ENCODE measurements at regions not wholly inside any gene's neighbourhood (a gene's known extent, or its start where the extent isn't known, plus 50 kb on each side); places are given as distances from the start of the nearest gene placed in this dataset.

DNA sequence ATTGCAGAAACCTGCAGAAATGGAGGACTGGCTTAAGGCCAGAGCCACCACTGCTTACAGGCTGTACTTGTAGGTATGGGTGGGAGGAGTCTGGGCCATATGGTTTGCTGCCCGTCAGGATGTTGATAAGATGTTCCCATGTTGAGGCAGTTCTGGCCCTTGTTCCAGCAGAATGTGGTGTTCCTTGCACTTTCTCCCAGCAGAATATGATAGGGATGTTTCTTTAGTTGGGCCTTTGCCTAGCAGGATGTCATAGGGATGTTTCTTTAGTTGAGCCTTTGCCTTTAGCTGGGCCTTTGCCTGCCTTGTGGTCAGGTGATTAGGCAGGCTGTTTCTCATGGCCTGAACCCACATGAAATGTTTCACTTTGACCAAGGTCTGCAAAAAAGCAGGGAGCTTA is 139.1 kb upstream of the PAQR3 start:
- DNase-seq: no peak

DNA sequence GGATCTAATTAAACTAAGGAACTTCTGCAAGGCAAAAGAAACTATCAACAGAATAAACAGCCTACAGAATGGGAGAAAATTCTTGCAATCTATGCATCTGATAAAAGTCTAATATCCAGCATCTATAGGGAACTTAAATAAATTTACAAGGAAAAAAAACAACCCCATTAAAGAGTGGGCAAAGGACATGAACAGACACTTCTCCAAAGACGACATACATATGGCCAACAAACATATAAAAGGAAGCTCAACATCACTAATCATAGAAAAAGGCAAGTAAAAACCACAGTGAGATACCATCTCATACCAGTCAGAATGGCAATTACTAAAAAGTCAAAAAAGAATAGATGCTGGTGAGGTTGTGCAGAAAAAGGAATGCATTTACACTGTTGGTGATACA is 134.8 kb upstream of the PAQR3 start:
- DNase-seq: no peak

DNA sequence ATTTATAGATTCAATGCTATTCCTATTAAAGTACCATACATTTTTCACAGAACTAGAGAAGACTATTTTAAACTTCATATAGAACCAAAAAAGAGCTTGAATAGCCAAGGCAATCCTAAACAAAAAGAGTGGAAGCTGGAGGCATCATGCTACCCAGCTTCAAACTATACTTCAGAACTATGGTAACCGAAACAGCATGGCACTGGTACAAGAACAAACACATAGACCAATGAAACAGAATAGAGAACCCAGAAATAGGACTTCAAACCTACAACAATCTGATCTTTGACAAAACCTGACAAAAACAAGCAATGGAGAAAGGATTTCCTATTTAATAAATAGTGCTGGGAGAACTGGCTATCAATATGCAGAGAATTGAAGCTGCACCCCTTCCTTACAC is 134.2 kb upstream of the PAQR3 start:
- DNase-seq: no peak

DNA sequence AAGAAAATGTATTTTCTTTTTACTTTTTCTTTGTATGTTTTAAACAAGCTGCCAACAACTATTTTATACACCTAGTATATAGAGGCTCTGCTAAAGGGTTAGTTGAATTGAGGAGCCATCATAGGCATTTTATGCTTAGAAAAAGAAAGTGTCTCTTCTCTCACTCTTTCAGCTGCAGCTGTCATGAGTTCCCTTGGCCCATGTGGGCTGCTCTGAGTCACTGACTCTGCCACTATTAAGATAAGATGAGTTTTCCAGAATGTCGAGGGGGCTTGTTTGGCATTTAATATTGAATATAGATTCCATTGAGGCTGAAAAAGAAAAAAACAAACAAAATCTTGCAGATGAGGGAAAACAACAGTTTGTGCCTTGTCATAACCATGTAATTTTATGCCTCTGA is 126.0 kb upstream of the PAQR3 start:
- DNase-seq: no peak

DNA sequence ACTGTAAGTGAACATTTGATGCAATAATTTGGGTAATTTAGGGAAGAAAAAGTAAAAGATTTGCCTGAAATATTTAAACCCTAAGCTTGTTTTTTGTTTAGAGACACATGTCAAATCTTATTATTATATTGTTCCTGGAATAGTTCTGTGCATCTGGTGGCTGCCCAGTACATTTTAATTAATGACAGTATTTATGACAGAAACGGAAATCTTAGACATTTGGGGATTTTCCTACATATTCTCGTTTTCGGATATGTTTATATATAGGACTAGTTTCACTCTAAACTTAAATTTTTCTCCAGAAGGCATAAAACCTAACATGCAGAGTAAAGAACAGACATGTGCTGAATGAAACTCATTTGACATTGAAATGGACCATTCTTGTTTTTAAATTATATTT is 125.6 kb upstream of the PAQR3 start:
- DNase-seq: no peak

DNA sequence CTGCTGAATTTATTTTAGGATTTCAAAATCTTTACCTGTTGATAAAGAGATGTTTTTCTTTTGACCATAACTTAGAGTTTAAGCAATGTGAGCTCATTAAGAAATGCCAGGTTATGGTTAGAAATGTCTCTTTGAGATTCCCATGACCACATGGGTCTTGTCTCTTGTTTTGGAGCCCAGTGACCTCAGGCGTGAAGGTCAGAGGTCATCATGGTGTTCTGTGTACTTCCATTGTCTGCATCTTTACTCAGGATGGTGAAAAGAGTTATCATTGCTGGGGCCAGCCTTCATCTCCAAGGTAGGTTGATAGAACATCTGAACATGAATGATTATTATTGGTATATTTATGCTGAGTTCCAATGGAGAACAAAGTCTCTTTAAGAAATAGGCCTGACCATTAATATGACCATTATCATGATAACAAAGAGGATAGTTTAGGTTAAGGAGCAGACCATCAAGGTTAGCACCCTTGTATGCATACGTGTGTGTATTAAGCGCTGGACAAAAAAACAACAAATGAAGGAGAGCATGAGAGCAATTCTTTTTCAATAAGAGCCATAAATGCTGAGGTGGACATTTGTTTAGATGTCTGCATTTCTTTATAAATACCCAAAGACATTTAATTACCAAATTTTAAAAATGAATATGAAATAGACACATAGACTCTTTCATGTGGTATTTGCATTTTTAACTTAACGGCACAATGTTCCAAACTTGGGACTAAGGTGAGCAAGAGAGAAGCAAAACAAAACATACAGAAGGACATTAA is 120.6 kb upstream of the PAQR3 start:
- no peak for DNase-seq

DNA sequence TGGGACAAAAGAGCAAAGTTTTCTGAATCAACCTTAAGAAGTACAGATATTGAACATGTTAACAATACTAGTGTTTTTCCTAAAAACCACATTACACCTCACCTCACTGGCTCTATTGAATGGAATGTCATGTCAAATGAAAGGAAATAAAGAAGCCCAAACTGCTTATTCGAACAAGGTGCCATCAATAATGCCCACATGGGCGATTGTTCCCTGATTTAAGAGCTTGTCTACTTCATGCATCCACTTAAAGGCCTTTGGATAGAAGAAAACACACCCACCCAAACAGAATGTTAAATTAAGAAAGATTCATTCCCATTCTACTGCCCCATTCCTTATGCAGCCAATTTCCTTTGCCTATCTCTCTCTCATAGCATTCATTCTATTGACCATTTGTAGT is 118.5 kb upstream of the PAQR3 start:
- no peak for DNase-seq

DNA sequence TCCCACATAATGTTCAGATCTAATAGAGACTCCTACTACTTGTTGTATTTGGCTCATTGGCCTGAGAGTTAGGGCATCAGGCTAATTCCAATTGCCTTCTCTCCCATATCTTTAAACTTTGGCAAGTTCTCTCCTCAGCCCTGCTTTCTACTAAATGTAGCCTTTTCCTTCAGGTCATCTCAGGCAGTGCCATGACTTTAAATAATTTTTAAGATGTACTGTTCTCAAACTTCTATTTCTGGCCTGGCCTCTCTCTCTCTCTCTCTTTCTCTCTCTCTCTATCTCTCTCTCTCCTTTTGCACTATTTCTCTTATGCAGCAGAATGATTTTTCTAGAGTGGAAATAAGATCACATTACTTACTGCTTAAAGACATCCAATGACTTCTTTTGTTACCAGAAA is 114.5 kb upstream of the PAQR3 start:
- DNase-seq: no peak

DNA sequence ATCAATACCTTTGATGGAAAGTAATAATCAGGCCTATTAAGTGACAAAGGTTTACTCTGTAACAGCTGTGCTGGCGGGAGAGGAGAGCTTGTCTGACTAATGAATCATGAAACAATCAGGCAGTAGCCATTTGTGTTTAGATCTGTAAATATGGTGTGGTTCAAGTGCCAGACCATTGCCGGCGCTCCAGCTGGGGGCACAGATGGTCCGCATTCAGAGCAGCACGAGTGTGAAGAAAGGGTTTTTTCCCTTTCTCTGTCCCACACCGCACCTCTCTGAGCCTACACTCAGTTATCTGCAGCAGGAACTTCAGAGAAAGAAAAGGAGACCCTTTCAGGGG is 111.3 kb upstream of the PAQR3 start:
- DNase-seq: peak; percentile 35

DNA sequence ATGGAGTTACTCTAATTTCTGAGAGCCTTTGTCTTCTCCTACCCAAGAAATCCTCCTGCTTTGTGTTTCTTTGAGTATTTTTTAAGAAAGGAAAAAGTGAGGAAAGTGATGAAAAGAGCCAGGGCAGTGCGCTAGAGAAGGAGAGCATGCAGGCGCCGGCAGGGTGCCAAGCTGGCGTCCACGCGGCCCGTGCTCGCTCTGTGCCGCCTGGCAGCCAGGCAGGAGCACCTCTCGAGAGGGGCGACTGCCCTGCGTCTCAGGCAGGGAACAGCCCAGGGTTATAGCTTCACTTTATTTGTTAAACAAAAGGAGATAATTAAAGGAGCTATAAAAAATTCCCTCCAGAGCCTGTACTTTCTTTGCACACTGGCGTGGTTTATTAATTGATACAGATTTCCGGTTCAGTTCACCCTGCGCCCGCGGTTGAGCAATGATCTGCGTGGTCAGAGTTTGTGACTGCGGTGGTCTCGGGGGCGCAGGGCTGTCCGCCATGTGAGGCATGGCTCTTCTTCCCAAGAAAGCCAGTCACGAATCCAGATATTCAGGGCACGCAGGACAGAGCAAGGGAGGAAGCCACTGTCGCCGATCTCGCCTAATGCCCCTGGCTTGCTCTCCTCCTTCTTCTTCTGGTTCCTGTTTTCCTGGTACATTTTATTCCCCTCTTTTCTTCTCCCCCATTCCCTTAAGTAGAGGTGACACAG is 110.8 kb upstream of the PAQR3 start:
- DNase-seq: peak; percentile 63

DNA sequence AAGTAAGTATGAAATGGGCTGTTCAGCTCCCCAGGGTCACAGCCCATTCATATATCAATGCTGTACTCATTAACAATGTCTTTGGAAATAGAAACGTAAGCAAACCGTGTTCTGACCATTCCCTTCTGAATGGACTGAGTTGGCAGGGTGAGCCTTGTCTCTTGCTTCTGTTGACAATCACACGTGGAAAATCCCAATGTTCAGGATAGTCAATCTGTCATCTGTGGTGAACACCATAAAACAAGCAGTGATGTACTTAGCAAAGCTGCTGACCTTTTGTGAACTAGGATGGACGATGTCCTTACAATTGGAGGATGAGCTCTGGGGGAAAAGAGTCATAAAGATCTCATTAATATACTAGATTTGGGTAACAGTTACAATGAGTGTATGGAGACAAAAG is 109.6 kb upstream of the PAQR3 start:
- DNase-seq: no peak

DNA sequence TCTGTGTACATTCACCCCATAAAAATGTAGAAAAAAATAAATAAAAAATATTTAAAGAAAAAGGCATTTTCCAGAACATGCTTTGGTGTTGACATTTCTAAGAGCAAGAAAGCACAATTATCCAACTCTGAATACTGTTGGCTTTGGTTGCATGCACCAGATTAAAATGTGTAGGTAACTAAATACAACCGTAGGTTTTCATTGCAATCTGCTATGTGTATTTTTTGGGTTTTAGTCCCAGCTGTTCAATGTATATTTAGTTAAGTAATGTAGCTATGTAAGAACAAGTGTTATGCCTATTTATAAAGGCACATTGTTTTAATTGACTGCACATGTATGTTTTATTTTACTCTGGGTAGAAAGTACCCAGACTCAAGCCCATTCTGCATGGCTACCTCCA is 108.1 kb upstream of the PAQR3 start:
- no peak for DNase-seq

DNA sequence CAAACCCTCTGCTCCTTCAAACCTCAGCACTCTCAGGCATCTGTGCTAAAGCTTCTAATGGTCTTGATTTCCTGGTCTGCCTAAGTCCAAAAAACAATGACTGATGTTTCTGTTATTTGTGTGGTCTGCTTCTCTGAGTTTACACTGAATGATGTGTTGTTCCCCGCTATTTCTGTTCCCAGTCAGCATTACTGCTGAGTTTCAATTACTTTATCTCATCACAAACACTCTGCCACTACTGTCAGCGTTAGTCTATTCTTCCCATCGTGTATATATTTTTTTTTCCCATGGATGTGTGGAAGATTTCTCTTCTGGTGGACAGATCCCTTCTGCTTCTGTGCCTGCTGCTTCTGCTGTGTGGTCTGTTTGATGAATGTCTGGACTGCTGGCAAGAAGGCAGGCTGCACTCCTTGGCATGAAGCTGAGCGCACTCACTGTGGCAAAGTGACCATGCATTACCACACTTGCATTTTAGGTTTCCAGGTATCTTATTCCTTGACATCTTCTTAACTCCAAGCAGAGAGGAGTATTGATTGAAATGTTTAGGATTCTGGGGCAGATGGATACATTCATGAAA is 106.9 kb upstream of the PAQR3 start:
- no peak for DNase-seq

DNA sequence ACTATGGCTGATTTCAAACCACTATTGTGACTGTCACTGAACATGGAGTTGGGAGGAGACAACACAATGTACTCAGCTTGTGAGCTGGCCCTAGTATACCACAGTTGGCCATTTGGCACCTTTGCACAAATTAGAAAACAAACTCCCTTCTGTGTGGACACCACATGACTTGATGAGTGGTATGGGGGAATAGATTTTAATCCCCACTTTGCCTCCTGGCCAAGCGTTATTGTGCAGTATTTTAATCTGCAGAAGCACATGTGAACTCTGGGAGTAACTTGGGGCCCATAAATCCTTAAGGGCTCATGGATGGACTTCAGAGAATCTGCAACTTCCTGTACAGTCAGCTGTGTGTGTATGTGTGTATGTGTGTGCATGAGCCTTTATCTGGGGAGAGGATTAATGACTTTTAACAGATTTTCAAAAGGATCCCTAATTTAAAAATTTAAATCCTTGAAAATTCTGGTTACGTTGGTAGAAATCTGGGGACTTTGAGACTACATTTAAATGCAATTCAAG is 105.0 kb upstream of the PAQR3 start:
- DNase-seq: no peak

DNA sequence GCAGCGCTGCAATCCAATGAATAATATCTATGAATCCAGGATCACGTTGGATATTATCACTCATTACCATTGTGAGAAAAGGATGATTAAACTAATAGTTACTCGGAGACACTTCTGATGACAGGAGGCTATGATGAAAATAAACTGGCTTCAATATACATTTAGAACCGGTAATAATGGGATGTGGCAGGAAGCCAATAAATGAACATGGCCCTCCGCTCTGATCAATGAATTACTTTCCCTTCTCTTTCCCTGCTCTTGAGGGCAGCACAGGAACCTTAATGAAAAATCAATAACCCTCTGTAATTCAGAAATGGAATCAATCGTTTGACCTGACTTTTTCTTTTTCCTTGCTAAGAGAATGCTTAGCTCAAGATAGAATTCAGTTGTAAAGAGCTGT is 103.9 kb upstream of the PAQR3 start:
- no peak for DNase-seq

DNA sequence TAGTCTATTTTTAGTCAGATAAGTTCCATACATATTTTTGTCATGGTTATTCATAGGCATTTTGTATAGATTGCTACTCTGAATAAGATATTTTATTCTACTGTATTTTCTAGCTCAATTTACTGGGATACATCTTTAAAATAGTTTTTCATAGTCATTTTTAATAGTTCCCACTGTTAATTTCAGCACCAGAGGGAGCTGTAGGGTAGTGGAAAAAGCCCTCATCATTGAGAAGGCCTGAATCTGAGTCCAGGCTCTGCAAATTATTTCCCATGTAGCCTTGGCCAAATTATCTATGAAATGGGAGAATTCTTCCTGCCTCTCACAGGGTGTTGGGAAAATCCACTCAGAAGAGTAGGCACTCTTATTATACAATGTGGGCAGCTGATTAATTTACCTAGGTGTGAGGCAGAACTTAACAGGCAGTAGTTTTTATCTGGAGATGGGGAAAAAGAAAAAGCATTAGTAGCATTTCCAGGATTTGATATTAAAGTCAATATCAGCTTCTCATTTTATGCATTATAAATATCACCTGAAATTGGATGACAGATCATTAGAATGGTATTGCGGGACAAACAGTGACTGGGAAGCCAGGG is 102.9 kb upstream of the PAQR3 start:
- DNase-seq: peak; percentile 4

DNA sequence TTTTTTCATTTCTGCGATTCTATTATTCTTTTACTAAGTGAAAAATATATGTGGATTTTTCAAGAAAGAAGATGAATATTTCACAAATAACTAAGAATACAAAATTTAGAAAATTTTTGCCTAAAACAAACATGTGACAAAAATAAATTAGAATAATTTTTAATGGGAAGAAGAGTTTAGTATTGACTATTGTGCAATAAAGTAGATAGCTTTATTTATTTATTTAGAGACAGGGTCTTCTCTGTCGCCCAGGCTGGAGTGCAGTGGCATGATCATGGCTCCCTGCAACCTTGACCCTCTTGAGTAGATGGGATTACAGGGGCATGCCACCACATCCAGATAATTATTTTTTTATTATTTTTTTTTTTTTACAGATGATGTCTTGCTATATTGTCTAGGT is 95.3 kb upstream of the PAQR3 start:
- no peak for DNase-seq

DNA sequence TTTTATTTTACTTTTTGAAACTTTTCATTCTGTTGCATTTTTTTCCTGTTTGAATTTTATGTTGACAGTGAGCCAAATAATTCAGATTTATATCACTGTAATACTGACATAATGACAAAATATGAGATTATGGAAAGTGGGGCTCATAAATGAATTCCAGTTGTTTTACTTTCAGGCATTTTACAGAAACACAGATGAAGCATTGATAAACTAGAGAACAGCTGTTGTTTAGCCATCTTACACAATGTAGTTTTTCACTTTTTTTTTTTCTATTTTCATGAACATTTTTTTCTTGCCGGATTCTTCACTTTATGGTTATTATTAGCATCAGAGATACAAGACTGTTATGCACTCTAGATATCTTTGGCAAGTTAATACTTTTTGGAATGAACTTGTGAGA is 91.7 kb upstream of the PAQR3 start:
- DNase-seq: no peak

DNA sequence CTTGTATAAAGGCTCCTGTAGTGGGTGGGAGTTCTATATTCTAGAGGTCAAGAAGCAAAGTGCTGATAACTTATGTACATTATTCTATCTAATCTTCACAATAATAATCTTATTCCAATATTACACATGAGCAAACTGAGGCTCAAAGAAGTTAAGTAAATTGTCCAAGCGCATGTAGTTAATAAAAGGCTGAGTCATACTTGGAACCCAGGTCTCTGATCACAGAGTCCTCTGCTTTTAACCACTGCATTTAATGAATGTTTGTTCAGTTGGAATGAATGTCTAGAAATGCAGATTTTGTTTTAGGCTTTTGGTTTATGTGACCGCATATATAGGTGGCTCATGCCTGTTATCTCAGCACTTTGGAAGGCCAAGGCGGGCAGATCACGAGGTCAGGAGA is 88.4 kb upstream of the PAQR3 start:
- no peak for DNase-seq

DNA sequence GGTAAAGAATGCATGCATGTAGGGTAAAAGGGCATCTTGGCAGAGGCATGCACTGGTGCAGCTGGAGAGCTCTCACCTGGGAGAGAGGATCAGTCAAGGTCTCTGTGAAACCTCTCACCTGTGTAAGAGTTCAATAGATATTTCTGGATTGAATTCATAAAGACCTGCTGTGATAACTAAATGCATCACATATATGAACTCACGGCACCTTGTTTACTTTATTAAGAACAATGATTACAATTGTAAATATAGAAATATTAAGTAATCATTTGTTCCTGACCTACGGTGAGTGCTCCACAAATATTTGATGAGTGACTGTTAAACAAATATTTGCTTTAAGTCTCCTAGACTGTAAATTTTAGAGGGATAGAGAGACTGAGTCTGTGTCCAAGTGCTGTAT is 85.9 kb upstream of the PAQR3 start:
- no peak for DNase-seq

DNA sequence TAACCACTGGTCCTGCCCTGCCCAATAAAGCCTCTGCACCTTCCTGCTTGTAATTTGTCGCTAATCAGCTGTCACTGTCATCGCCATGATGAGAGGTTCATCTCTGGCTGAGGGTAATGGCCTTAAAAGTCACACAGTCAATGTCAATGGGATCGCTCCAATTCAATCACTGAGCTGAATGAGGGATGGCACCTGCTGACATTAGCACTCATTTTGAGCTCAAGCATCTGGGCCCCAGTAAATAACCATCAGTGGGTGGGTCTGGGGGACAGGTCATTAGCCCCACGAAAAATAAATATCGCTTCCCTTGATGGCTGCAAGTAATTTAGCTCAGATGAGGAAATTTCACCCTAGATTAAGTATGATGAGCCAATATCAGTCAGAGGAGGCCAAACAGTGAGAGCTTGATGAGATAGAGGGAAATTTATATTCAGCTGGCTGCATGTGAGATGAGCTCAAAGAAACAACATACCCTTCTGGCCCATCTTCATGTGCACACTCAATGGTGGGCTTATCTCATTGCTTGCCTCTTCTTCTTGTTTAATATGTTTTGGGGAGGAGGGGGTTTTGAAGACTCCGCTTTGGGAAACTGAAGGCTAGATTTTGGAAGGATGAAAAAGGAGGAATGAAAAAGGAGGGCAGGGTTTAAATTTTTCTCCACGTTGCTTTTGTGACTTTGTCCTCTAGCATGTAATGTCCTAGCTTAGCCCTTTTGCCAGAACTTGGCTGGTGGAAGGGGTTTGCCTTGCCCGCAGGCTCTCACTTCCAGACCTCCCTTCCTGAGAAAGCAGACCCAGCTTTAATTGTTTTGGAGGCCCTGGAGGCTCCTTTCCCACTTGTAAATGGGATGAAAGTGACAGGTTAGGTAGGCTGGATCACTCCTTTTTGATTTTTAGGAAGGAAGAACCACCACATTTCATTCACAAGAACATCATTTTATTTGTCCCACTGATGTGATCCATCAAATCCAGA is 84.8 kb upstream of the PAQR3 start:
- DNase-seq: no peak

DNA sequence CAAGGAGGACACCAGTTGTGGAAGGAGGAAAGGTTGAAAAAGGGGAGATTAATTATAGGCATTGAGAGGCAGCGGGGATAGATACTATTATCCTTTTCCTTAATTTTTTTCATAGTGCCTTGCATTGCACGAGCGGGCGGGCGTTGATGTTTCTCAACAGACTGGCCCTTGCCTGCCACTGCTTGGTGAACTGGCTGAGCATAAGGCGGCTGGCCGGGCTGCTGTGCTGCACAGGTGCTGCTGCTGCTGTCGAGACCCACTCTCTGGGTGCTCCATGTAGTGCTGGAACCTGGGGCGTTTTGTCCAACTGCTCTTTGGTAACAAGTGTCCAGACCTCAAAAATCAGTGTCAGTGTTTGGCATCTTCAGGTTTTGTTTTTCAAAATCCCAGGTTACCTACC is 83.3 kb upstream of the PAQR3 start:
- DNase-seq: no peak

DNA sequence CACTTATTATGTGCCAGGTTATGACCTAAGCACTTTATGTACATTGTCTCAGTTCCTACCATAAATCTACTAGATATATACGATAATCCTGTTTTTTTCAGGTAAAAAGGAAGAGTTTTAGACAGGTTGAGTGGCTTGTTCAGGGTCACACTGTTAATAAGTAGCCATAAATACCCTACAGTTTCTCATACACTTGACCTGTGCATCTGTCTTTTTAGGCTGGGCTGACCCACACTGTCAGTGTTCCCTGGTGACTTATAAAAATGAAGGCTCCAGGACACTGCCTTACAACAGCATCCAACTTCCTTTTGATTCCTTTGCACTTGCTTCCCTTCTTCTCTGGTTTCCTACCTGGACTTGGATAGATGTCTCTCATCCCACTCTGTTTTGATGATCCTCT is 78.2 kb upstream of the PAQR3 start:
- DNase-seq: no peak
